SK-N-SH treated with all-trans-retinoic acid at 6 μM for 48 hours (cell line): ENCODE measurements at regions not wholly inside any gene's neighbourhood (a gene's known extent, or its start where the extent isn't known, plus 50 kb on each side); places are given as distances from the start of the nearest gene placed in this dataset.

Experiments used
- ATAC-seq: fragments of 200-7000 bp; cut with Tn5 transposase; 3 replicates; pipeline ENCODE4 v1.9.1; 2020; ENCODE audit warnings: mild to moderate bottlenecking, moderate library complexity
- BACH2 ChIP-seq: fragments of 250-450 bp; sonication (Bioruptor Pico); IDR thresholded peaks from 2 replicates; pipeline ENCODE4 v1.9.0; 2021; ENCODE audit warnings: mild to moderate bottlenecking, borderline replicate concordance
- CSDC2 ChIP-seq: fragments of 250-450 bp; sonication (Bioruptor Pico); IDR thresholded peaks from 2 replicates; pipeline ENCODE4 v1.5.0; 2020; ENCODE audit warnings: mild to moderate bottlenecking, moderate library complexity
- GLIS3 ChIP-seq: fragments of 250-450 bp; sonication (Bioruptor Pico); IDR thresholded peaks from 2 replicates; pipeline ENCODE4 v1.5.0; 2020; ENCODE audit warnings: mild to moderate bottlenecking, moderate library complexity
- ISL1 ChIP-seq: fragments of 250-450 bp; sonication (Bioruptor Pico); IDR thresholded peaks from 2 replicates; pipeline ENCODE4 v2.1.2; 2022; ENCODE audit warnings: mild to moderate bottlenecking, moderate library complexity
- OSR1 ChIP-seq: fragments of 250-450 bp; sonication (Bioruptor Pico); IDR thresholded peaks from 2 replicates; pipeline ENCODE4 v1.8.0; 2022; ENCODE audit warnings: moderate library complexity, mild to moderate bottlenecking, inconsistent platforms
- RARB ChIP-seq: fragments of 250-450 bp; sonication (Bioruptor Pico); IDR thresholded peaks from 2 replicates; pipeline ENCODE4 v1.8.0; 2021; ENCODE audit warnings: mild to moderate bottlenecking, moderate library complexity
- SNAI2 ChIP-seq: fragments of 250-450 bp; sonication (Bioruptor Pico); IDR thresholded peaks from 2 replicates; pipeline ENCODE4 v1.5.0; 2020; ENCODE audit warnings: mild to moderate bottlenecking, moderate library complexity
- TCF4 ChIP-seq: fragments of 250-450 bp; sonication (Bioruptor Pico); IDR thresholded peaks from 2 replicates; pipeline ENCODE4 v1.8.0; 2021; ENCODE audit warnings: mild to moderate bottlenecking, moderate library complexity, borderline replicate concordance
- TOX ChIP-seq: fragments of 250-450 bp; sonication (Bioruptor Pico); IDR thresholded peaks from 2 replicates; pipeline ENCODE4 v1.8.0; 2021; ENCODE audit warnings: mild to moderate bottlenecking, moderate library complexity, borderline replicate concordance
- ZC3H10 ChIP-seq: fragments of 250-450 bp; sonication (Bioruptor Pico); IDR thresholded peaks from 2 replicates; pipeline ENCODE4 v1.5.1; 2021; ENCODE audit warnings: mild to moderate bottlenecking, moderate library complexity
- ZFP3 ChIP-seq: fragments of 250-450 bp; sonication (Bioruptor Pico); IDR thresholded peaks from 2 replicates; pipeline ENCODE4 v1.5.0; 2020; ENCODE audit warnings: mild to moderate bottlenecking, moderate library complexity
- ZFP30 ChIP-seq: fragments of 450-650 bp; formaldehyde crosslinking; IDR thresholded peaks from 2 replicates; pipeline ENCODE4 v1.5.0; 2022; ENCODE audit warnings: mild to moderate bottlenecking, moderate library complexity
- ZNF565 ChIP-seq: fragments of 450-650 bp; formaldehyde crosslinking; conservative IDR thresholded peaks from 2 replicates; pipeline ENCODE4 v1.5.0; 2020; ENCODE audit warnings: low read depth, mild to moderate bottlenecking, moderate library complexity
- ZNF70 ChIP-seq: fragments of 450-650 bp; formaldehyde crosslinking; IDR thresholded peaks from 2 replicates; pipeline ENCODE4 v1.5.0; 2020; ENCODE audit warnings: mild to moderate bottlenecking, moderate library complexity
- ZNF8 ChIP-seq: fragments of 450-650 bp; formaldehyde crosslinking; IDR thresholded peaks from 2 replicates; pipeline ENCODE4 v1.5.0; 2020; ENCODE audit warnings: mild to moderate bottlenecking, moderate library complexity
- TF ChIP-seq, protein P1 (sequence below): fragments of 250-450 bp; sonication (Bioruptor Pico); IDR thresholded peaks from 2 replicates; pipeline ENCODE4 v1.5.1; 2021; ENCODE audit warnings: mild to moderate bottlenecking, moderate library complexity
- TF ChIP-seq, protein P2 (sequence below): fragments of 250-450 bp; sonication (Bioruptor Pico); IDR thresholded peaks from 2 replicates; pipeline ENCODE4 v1.8.0; 2021; ENCODE audit warnings: low read depth, mild to moderate bottlenecking, moderate library complexity, borderline replicate concordance
- TF ChIP-seq, protein P3 (sequence below): fragments of 250-450 bp; sonication (Bioruptor Pico); IDR thresholded peaks from 2 replicates; pipeline ENCODE4 v1.5.1; 2020; ENCODE audit warnings: low read depth, mild to moderate bottlenecking, moderate library complexity
- TF ChIP-seq, protein P4 (sequence below): fragments of 250-450 bp; sonication (Bioruptor Pico); IDR thresholded peaks from 2 replicates; pipeline ENCODE4 v1.8.0; 2020; ENCODE audit warnings: mild to moderate bottlenecking, moderate library complexity, borderline replicate concordance
- TF ChIP-seq, protein P5 (sequence below): fragments of 250-450 bp; sonication (Bioruptor Pico); IDR thresholded peaks from 2 replicates; pipeline ENCODE4 v1.5.0; 2020; ENCODE audit warnings: mild to moderate bottlenecking, moderate library complexity

DNA sequence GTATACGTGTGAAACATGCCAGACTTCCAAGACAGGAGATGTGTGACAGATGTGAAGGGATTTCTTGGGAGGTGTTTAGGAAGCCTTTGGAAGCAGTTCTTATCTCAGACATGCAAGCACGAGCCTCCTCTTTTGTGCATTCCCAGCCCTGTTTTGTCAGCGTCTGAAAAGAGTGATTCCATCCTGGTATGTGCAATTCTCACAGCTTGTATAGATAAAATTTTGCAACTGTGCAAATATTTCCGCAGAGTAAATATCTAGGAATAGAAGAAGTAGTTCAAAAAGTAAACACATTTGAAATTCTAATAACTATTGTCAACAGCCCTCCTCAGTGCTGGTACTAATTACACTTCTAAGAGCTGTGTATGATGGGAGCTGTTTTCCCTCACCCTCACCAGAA lies 72.3 kb upstream of the C1QTNF9B start:
- no peak for TF ChIP-seq ZNF8 (CRISPR knock-in tag)
- TF ChIP-seq, all 23 proteins: peak for 0
- no peak for ATAC-seq

DNA sequence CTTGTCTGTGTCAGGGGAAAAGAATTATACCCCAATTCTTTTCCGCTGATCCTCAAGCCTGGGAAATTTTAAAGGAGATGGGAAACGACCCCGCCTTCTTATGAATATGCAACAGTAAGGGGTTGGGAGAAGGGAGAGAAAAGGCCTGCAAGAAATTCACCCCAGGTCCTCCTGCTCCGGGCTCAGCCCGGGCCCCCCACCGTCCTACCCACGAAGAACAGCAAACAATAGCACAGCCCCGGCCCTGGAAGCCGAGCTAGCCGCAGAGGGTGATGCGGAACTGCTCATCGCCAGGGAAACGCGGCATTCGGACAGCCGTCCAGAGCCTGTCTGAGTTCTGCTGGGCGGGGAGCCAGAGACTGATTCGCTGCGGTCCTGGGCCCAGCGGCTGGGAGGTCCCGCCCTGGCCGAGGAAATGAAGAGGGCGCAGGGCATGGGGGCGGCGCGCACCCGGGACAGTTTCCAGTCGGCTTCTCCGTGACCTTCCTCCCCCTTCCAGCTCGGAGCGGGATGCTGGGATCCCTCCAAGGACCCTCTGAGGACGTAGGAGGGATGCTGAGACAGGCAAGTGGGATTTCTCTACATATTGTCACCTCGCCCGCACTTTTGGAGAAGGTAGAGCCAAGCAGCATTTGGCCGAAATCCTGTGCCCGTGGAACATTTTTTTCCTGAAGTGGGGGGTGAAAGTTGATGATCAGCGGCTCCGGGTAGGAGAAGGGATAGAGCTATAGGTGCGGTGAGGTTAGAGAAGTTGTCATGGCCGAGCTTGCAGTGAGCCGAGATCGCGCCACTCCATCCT lies 82.3 kb upstream of the C1QTNF9B start:
- TF ChIP-seq ZFP30 (CRISPR knock-in tag), result no peak
- TF ChIP-seq GLIS3, result no peak
- TF ChIP-seq ISL1 (CRISPR knock-in tag), result no peak
- no peak for TF ChIP-seq SNAI2 (CRISPR knock-in tag)
- TF ChIP-seq TCF4 (CRISPR knock-in tag), result no peak
- TF ChIP-seq, protein P1, sequence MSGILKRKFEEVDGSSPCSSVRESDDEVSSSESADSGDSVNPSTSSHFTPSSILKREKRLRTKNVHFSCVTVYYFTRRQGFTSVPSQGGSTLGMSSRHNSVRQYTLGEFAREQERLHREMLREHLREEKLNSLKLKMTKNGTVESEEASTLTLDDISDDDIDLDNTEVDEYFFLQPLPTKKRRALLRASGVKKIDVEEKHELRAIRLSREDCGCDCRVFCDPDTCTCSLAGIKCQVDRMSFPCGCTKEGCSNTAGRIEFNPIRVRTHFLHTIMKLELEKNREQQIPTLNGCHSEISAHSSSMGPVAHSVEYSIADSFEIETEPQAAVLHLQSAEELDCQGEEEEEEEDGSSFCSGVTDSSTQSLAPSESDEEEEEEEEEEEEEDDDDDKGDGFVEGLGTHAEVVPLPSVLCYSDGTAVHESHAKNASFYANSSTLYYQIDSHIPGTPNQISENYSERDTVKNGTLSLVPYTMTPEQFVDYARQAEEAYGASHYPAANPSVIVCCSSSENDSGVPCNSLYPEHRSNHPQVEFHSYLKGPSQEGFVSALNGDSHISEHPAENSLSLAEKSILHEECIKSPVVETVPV (CRISPR knock-in tag), result no peak
- no peak for TF ChIP-seq RARB
- TF ChIP-seq ZNF70 (CRISPR knock-in tag), result no peak
- TF ChIP-seq ZFP3 (CRISPR knock-in tag), result no peak
- TF ChIP-seq ZNF8 (CRISPR knock-in tag), result no peak
- TF ChIP-seq, protein P2, sequence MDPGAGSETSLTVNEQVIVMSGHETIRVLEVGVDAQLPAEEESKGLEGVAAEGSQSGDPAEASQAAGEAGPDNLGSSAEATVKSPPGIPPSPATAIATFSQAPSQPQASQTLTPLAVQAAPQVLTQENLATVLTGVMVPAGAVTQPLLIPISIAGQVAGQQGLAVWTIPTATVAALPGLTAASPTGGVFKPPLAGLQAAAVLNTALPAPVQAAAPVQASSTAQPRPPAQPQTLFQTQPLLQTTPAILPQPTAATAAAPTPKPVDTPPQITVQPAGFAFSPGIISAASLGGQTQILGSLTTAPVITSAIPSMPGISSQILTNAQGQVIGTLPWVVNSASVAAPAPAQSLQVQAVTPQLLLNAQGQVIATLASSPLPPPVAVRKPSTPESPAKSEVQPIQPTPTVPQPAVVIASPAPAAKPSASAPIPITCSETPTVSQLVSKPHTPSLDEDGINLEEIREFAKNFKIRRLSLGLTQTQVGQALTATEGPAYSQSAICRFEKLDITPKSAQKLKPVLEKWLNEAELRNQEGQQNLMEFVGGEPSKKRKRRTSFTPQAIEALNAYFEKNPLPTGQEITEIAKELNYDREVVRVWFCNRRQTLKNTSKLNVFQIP (CRISPR knock-in tag), result no peak
- TF ChIP-seq, protein P3, sequence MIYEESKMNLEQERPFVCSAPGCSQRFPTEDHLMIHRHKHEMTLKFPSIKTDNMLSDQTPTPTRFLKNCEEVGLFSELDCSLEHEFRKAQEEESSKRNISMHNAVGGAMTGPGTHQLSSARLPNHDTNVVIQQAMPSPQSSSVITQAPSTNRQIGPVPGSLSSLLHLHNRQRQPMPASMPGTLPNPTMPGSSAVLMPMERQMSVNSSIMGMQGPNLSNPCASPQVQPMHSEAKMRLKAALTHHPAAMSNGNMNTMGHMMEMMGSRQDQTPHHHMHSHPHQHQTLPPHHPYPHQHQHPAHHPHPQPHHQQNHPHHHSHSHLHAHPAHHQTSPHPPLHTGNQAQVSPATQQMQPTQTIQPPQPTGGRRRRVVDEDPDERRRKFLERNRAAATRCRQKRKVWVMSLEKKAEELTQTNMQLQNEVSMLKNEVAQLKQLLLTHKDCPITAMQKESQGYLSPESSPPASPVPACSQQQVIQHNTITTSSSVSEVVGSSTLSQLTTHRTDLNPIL (CRISPR knock-in tag), result no peak
- TF ChIP-seq, protein P4, sequence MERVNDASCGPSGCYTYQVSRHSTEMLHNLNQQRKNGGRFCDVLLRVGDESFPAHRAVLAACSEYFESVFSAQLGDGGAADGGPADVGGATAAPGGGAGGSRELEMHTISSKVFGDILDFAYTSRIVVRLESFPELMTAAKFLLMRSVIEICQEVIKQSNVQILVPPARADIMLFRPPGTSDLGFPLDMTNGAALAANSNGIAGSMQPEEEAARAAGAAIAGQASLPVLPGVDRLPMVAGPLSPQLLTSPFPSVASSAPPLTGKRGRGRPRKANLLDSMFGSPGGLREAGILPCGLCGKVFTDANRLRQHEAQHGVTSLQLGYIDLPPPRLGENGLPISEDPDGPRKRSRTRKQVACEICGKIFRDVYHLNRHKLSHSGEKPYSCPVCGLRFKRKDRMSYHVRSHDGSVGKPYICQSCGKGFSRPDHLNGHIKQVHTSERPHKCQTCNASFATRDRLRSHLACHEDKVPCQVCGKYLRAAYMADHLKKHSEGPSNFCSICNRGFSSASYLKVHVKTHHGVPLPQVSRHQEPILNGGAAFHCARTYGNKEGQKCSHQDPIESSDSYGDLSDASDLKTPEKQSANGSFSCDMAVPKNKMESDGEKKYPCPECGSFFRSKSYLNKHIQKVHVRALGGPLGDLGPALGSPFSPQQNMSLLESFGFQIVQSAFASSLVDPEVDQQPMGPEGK (CRISPR knock-in tag), result no peak
- TF ChIP-seq OSR1, result no peak
- TF ChIP-seq TOX (CRISPR knock-in tag), result no peak
- TF ChIP-seq ZC3H10 (CRISPR knock-in tag), result no peak
- TF ChIP-seq BACH2, result no peak
- TF ChIP-seq ZNF565 (CRISPR knock-in tag), result no peak
- no peak for TF ChIP-seq CSDC2 (CRISPR knock-in tag)
- TF ChIP-seq, protein P5, sequence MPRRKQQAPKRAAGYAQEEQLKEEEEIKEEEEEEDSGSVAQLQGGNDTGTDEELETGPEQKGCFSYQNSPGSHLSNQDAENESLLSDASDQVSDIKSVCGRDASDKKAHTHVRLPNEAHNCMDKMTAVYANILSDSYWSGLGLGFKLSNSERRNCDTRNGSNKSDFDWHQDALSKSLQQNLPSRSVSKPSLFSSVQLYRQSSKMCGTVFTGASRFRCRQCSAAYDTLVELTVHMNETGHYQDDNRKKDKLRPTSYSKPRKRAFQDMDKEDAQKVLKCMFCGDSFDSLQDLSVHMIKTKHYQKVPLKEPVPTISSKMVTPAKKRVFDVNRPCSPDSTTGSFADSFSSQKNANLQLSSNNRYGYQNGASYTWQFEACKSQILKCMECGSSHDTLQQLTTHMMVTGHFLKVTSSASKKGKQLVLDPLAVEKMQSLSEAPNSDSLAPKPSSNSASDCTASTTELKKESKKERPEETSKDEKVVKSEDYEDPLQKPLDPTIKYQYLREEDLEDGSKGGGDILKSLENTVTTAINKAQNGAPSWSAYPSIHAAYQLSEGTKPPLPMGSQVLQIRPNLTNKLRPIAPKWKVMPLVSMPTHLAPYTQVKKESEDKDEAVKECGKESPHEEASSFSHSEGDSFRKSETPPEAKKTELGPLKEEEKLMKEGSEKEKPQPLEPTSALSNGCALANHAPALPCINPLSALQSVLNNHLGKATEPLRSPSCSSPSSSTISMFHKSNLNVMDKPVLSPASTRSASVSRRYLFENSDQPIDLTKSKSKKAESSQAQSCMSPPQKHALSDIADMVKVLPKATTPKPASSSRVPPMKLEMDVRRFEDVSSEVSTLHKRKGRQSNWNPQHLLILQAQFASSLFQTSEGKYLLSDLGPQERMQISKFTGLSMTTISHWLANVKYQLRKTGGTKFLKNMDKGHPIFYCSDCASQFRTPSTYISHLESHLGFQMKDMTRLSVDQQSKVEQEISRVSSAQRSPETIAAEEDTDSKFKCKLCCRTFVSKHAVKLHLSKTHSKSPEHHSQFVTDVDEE, result no peak
- peak; percentile 96 for ATAC-seq

DNA sequence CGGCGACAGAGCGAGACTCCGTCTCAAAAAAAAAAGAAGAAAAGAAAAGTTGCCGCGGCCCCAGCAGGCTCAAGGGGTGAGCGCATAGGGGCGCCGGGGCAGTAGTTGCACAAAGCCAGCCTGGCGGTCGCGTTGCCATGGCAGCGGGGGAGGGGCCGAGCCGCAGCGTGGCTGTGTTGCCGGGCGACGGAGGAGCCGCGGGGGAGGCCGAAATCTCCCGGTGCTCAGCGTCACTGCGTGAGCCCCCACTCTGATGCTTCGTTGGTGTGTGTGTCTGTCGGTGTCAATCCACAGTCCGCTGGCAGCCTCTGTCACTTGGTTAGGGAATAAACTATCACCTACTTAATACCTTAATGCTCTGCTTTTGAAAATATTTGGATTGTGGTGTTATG lies 82.9 kb upstream of the C1QTNF9B start:
- ATAC-seq, result peak; percentile 85
- TF ChIP-seq, protein P2 (CRISPR knock-in tag), result no peak
- TF ChIP-seq ZC3H10 (CRISPR knock-in tag) (no peak), ZFP30 (CRISPR knock-in tag) (no peak), RARB (no peak), OSR1 (no peak), BACH2 (no peak), ZFP3 (CRISPR knock-in tag) (no peak)
- TF ChIP-seq, protein P5, result no peak
- TF ChIP-seq, protein P4 (CRISPR knock-in tag), result peak; percentile 90; the same call in 1 of the 2 replicates
